ENCODE measurements at regions not wholly inside any gene's neighbourhood (a gene's known extent, or its start where the extent isn't known, plus 50 kb on each side); places are given as distances from the start of the nearest gene placed in this dataset. TPM values are rescaled to one million over a fixed set of nuclear protein-coding genes. Genes with fewer than 3 reads are reported as not detected.

DNA sequence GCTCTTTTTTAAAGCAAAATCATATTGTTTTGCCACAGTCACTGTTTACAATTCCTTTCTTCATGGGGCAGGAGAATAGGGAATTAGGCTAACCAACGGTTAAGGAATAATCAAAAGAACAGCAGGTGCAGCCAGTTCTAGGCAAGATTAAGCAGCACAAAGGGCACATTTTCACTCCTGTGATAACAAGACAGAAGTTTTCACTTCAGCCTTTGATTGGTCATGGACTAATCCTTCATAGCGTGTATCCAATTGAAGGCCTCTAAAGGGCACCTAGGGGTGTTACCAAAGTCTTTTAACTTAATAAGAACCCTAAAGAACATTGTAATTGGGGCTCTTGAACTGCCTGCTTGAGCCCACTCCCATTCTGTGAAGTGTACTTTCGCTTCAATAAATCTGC lies 206.9 kb upstream of the AMIGO2 start:
- Mint-ChIP-seq H3K4me1 (ENCODE audit: low read depth) (peaks cover 28% of the 10 kb centered on the region), H3K27ac (peak overlapping the region; percentile 65), H3K27me3 (no peaks in the 10 kb centered on the region), H3K9me3 (peaks cover 2% of the 10 kb centered on the region), H3K36me3 (ENCODE audit: low read depth) (peaks cover 7% of the 10 kb centered on the region), H3K4me3 (no peak overlapping the region)
- Histone ChIP-seq H3K4me3 (ENCODE audit: low read length) (no peak overlapping the region), H3K27ac (ENCODE audit: low read depth in 1 of 2, low read length in 2 of 2) (no peak overlapping the region), H3K36me3 (ENCODE audit: insufficient read depth, low read length) (no peaks in the 10 kb centered on the region), H3K4me1 (ENCODE audit: insufficient read depth, low read length) (peaks cover 3% of the 10 kb centered on the region), H3K9me3 (ENCODE audit: control insufficient read depth in 1 of 2, insufficient read depth in 1 of 2, low read length in 2 of 2) (no peaks in the 10 kb centered on the region), H3K27me3 (ENCODE audit: control insufficient read depth in 1 of 2, insufficient read depth in 2 of 2, low read length in 2 of 2) (no peaks in the 10 kb centered on the region)
- DNase-seq (no peak), ATAC-seq (ENCODE audit: poor library complexity) (peak; percentile 26)
- intact Hi-C loops (cut with DNase I, micrococcal nuclease), result no loop called here
- ChIA-PET CTCF (no interaction called here), POLR2A (no interaction called here)
- TF ChIP-seq, protein P1, sequence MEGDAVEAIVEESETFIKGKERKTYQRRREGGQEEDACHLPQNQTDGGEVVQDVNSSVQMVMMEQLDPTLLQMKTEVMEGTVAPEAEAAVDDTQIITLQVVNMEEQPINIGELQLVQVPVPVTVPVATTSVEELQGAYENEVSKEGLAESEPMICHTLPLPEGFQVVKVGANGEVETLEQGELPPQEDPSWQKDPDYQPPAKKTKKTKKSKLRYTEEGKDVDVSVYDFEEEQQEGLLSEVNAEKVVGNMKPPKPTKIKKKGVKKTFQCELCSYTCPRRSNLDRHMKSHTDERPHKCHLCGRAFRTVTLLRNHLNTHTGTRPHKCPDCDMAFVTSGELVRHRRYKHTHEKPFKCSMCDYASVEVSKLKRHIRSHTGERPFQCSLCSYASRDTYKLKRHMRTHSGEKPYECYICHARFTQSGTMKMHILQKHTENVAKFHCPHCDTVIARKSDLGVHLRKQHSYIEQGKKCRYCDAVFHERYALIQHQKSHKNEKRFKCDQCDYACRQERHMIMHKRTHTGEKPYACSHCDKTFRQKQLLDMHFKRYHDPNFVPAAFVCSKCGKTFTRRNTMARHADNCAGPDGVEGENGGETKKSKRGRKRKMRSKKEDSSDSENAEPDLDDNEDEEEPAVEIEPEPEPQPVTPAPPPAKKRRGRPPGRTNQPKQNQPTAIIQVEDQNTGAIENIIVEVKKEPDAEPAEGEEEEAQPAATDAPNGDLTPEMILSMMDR (IDR thresholded peaks at IDR 0.05), result no peak

Small RNA genes lying in the stretch of these regions (microRNA-seq; reads per million reads assigned to microRNA genes)
- gene MIR4494 (ENCODE audit: borderline microRNAs expressed, borderline replicate concordance), result not detected
